GM18873 (cell line): ENCODE measurements at regions not wholly inside any gene's neighbourhood (a gene's known extent, or its start where the extent isn't known, plus 50 kb on each side); places are given as distances from the start of the nearest gene placed in this dataset.
"Not testable (repeated sequence)": the region's sequence is repeated elsewhere in the genome, so short reads cannot be mapped to it uniquely, and the experiment has no call there.

ENCODE experiments used
- ATAC-seq: cut with Tn5 transposase; IDR thresholded peaks from one replicate; pipeline ENCODE4 v1.9.1; 2021; ENCODE audit warnings: mild to moderate bottlenecking, moderate library complexity, moderate number of reproducible peaks; ENCODE audit not compliant: unreplicated experiment, low FRiP score

- ATAC-seq = no peak
Measured at GRCh38 chr4:64747919-64748715, 338.9 kb upstream of the TECRL start.

- no peak for ATAC-seq
Measured at GRCh38 chr4:64738240-64738639, 329.0 kb upstream of the TECRL start.

GRCh38 chr4:64737854-64738138 is 328.5 kb upstream of the TECRL start:
- not testable (repeated sequence) for ATAC-seq

- no peak for ATAC-seq
Measured at GRCh38 chr4:64737026-64737853, 328.0 kb upstream of the TECRL start.

- ATAC-seq = no peak
Measured at GRCh38 chr4:64729561-64729960, 320.3 kb upstream of the TECRL start.

GRCh38 chr4:64727960-64728359 is 318.7 kb upstream of the TECRL start:
- no peak for ATAC-seq

GRCh38 chr4:64727391-64727790 is 318.1 kb upstream of the TECRL start:
- ATAC-seq = not testable (repeated sequence)

GRCh38 chr4:64724689-64725088 is 315.4 kb upstream of the TECRL start:
- ATAC-seq = no peak

- ATAC-seq = no peak
Measured at GRCh38 chr4:64721106-64721505, 311.9 kb upstream of the TECRL start.

- ATAC-seq = no peak
Measured at GRCh38 chr4:64718091-64718490, 308.8 kb upstream of the TECRL start.

- ATAC-seq = no peak
Measured at GRCh38 chr4:64715741-64716140, 306.5 kb upstream of the TECRL start.

- no peak for ATAC-seq
Measured at GRCh38 chr4:64713256-64713840, 304.1 kb upstream of the TECRL start.

GRCh38 chr4:64712590-64712989 is 303.3 kb upstream of the TECRL start:
- ATAC-seq = no peak

GRCh38 chr4:64705989-64706388 is 296.7 kb upstream of the TECRL start:
- ATAC-seq = no peak

GRCh38 chr4:64698171-64698570 is 288.9 kb upstream of the TECRL start:
- ATAC-seq = no peak

GRCh38 chr4:64682946-64683345 is 273.7 kb upstream of the TECRL start:
- ATAC-seq = no peak

- ATAC-seq = no peak
Measured at GRCh38 chr4:64682481-64682880, 273.2 kb upstream of the TECRL start.

- ATAC-seq = not testable (repeated sequence)
Measured at GRCh38 chr4:64673121-64673520, 263.9 kb upstream of the TECRL start.

- ATAC-seq = no peak
Measured at GRCh38 chr4:64670647-64671046, 261.4 kb upstream of the TECRL start.

GRCh38 chr4:64643841-64644240 is 234.6 kb upstream of the TECRL start:
- ATAC-seq = no peak

GRCh38 chr4:64642936-64643335 is 233.7 kb upstream of the TECRL start:
- no peak for ATAC-seq
